Neural cell (in vitro differentiated cells): ENCODE measurements at regions not wholly inside any gene's neighbourhood (a gene's known extent, or its start where the extent isn't known, plus 50 kb on each side); places are given as distances from the start of the nearest gene placed in this dataset.

ENCODE experiments used
- EP300 ChIP-seq: fragments of 450-650 bp; conservative IDR thresholded peaks from 2 replicates; pipeline ENCODE4 v1.6.1; 2014; ENCODE audit warnings: antibody characterized with exemption, mild to moderate bottlenecking, moderate library complexity; ENCODE audit not compliant: poor library complexity, severe bottlenecking
- EZH2 ChIP-seq: fragments of 200-600, 300-800 bp; shearing (Covaris generic), sonication (generic); IDR thresholded peaks from 2 replicates; pipeline ENCODE4 v1.6.1; 2014; ENCODE audit warnings: antibody characterized with exemption, low read length, borderline replicate concordance, mild to moderate bottlenecking; ENCODE audit not compliant: insufficient read depth, poor library complexity, severe bottlenecking
- POLR2AphosphoS5 ChIP-seq: IDR thresholded peaks from 2 replicates; pipeline ENCODE4 v1.6.1; 2012
- RAD21 ChIP-seq: fragments of 450-650 bp; conservative IDR thresholded peaks from 2 replicates; pipeline ENCODE4 v1.6.1; 2014; ENCODE audit warnings: antibody characterized with exemption, mild to moderate bottlenecking, moderate library complexity
- REST ChIP-seq: IDR thresholded peaks from 2 replicates; pipeline ENCODE4 v1.6.1; 2012; ENCODE audit warnings: borderline replicate concordance
- TF ChIP-seq, protein P1 (sequence below): fragments of 450-650 bp; IDR thresholded peaks from 2 replicates; pipeline ENCODE4 v1.5.1; 2014; ENCODE audit warnings: antibody characterized with exemption, mild to moderate bottlenecking, moderate library complexity; ENCODE audit not compliant: poor library complexity, severe bottlenecking

DNA sequence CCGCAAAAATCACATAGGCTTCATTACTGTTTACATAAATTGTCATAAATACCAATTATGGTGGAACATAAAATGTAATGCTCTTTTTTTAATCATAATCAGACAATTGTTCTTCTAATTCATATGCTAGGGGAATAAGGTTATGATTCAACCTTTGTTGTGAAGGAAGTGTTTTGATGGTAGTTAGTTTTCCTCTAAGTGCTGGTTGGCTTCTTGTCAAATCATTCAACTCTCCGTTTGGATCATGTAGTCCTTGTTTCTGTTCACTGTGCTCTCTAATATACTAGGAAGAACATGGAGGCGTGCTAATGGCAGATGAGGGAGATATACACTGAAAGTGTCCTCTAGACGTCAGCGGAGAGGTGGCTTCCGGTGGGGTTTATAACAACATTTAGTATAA lies 1938.0 kb upstream of the PIK3C3 start:
- TF ChIP-seq, protein P1, sequence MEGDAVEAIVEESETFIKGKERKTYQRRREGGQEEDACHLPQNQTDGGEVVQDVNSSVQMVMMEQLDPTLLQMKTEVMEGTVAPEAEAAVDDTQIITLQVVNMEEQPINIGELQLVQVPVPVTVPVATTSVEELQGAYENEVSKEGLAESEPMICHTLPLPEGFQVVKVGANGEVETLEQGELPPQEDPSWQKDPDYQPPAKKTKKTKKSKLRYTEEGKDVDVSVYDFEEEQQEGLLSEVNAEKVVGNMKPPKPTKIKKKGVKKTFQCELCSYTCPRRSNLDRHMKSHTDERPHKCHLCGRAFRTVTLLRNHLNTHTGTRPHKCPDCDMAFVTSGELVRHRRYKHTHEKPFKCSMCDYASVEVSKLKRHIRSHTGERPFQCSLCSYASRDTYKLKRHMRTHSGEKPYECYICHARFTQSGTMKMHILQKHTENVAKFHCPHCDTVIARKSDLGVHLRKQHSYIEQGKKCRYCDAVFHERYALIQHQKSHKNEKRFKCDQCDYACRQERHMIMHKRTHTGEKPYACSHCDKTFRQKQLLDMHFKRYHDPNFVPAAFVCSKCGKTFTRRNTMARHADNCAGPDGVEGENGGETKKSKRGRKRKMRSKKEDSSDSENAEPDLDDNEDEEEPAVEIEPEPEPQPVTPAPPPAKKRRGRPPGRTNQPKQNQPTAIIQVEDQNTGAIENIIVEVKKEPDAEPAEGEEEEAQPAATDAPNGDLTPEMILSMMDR: no peak
- TF ChIP-seq POLR2AphosphoS5: no peak
- no peak for TF ChIP-seq EP300
- TF ChIP-seq EZH2: no peak
- no peak for TF ChIP-seq RAD21
- no peak for TF ChIP-seq REST
